ENCODE measurements at regions not wholly inside any gene's neighbourhood (a gene's known extent, or its start where the extent isn't known, plus 50 kb on each side); places are given as distances from the start of the nearest gene placed in this dataset.

DNA sequence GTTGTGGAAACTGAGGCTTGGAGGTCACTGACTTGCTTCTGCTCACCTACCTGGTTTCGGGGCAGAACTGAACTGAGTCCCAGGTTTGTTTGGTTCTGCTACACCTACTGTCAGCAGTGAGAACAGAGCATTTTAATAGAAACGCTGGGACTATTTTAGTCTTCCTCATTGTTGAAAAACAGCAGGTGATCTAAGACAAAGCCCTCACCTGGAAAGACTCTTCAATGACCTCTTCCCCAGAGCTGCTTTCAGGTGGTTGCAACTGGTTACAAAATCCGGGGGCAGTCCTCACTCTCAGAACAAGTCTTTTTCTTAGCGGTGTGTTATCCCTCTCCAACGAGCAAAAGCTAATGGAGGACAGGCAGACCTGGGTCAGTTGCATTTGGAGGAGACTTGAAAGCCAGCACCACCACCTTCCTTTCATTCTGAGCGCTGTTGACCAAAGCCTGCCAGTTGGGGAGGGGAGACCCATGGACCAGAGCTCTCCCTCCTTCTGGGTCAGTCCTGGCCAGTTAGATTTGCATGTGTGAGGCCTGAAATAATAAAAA, 217.0 kb downstream of the NCK2 start:
- CTCF ChIA-PET = interaction anchor here (1.1 to 1.7 kb wide), 2 partner anchors 384 to 385 kb away, joined by 3 to 4 read pairs; no protein-coding TSS in a partner anchor
- no peak for TF ChIP-seq EZH2 (IDR thresholded peaks at IDR 0.05; ENCODE audit: borderline replicate concordance, insufficient read depth, low read depth, low read length, poor library complexity, severe bottlenecking)
- TF ChIP-seq, protein P1, sequence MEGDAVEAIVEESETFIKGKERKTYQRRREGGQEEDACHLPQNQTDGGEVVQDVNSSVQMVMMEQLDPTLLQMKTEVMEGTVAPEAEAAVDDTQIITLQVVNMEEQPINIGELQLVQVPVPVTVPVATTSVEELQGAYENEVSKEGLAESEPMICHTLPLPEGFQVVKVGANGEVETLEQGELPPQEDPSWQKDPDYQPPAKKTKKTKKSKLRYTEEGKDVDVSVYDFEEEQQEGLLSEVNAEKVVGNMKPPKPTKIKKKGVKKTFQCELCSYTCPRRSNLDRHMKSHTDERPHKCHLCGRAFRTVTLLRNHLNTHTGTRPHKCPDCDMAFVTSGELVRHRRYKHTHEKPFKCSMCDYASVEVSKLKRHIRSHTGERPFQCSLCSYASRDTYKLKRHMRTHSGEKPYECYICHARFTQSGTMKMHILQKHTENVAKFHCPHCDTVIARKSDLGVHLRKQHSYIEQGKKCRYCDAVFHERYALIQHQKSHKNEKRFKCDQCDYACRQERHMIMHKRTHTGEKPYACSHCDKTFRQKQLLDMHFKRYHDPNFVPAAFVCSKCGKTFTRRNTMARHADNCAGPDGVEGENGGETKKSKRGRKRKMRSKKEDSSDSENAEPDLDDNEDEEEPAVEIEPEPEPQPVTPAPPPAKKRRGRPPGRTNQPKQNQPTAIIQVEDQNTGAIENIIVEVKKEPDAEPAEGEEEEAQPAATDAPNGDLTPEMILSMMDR (IDR thresholded peaks at IDR 0.05) = no peak
- Histone ChIP-seq H3K36me3 (replicated peaks in 1 of 2; ENCODE audit: control extremely low read depth in 1 of 2, control insufficient read depth in 1 of 2, extremely low read depth in 1 of 2, insufficient read depth in 2 of 2, low read length in 1 of 2) (no peaks in the 10 kb centered on the region), H3K4me1 (ENCODE audit: control insufficient read depth in 2 of 2, insufficient read depth in 2 of 2, low read length in 2 of 2) (no peaks in the 10 kb centered on the region), H3K4me2 (replicated peaks; ENCODE audit: low read depth, low read length, poor library complexity, severe bottlenecking) (no peak overlapping the region), H3K27me3 (replicated peaks in 1 of 4; ENCODE audit: control extremely low read depth in 1 of 4, control insufficient read depth in 3 of 4, insufficient read depth in 4 of 4, low read length in 3 of 4) (no peaks in the 10 kb centered on the region), H4K20me1 (ENCODE audit: control insufficient read depth, insufficient read depth, low read length, poor library complexity, severe bottlenecking) (no peaks in the 10 kb centered on the region), H3K9me3 (ENCODE audit: control extremely low read depth in 1 of 3, control insufficient read depth in 2 of 3, insufficient read depth in 1 of 3, low read length in 2 of 3) (peaks cover 0 to 14% (median 0%) of the 10 kb centered on the region in 3 donors), H3K79me2 (ENCODE audit: control insufficient read depth, insufficient read depth, low read length) (no peaks in the 10 kb centered on the region), H3K27ac (ENCODE audit: low read length in 2 of 2) (no peak overlapping the region), H3K4me3 (ENCODE audit: control extremely low read depth in 1 of 5, extremely low read depth in 1 of 5, insufficient read depth in 1 of 5, low read depth in 2 of 5, low read length in 4 of 5) (no peak overlapping the region), H2AFZ (ENCODE audit: insufficient read depth, low read depth, low read length, poor library complexity, severe bottlenecking) (no peak overlapping the region), H3K9ac (ENCODE audit: low read length) (no peak overlapping the region)
- ATAC-seq (ENCODE audit: low read depth) = no peak
- DNase-seq = no peak
- Mint-ChIP-seq H3K27me3 (peaks cover 4% of the 10 kb centered on the region), H3K27ac (no peak overlapping the region), H3K4me1 (no peaks in the 10 kb centered on the region), H3K9me3 (ENCODE audit: insufficient read depth) (no peaks in the 10 kb centered on the region), H3K4me3 (no peak overlapping the region)
- intact Hi-C loops (cut with micrococcal nuclease) = no loop called here
- 93% methylated on average over 3 of the region's 6 CpGs for WGBS (ENCODE audit: insufficient coverage)
- POLR2A ChIA-PET = no interaction called here

DNA sequence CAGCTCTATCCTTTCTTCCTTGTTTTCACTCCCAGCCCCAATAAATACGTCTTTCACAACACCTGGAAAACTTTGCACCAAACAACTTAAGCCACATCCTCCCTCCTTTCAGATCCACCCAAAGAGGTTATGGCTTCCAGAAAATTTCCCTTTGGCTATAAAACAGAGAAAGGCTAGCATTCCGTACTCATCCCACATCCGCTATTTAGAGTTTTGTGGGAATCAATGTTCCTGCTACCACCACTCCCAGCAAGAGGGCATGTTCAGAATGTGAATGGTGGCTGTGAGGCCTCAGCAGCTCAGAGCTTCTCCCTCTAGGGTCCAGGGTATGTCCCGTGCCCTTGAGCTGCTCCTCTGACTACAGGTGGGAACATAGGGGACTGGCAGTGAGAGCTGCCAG, 214.6 kb downstream of the NCK2 start:
- no peak overlapping the region for H3K27ac ChIP-seq (ENCODE audit: low read length in 2 of 2)
- peaks cover 8% of the 10 kb centered on the region for H3K27me3 Mint-ChIP-seq
- no peak overlapping the region for H3K9ac ChIP-seq (ENCODE audit: low read length)
- no peaks in the 10 kb centered on the region for H4K20me1 ChIP-seq (ENCODE audit: control insufficient read depth, insufficient read depth, low read length, poor library complexity, severe bottlenecking)
- H3K4me3 ChIP-seq (ENCODE audit: control extremely low read depth in 1 of 5, extremely low read depth in 1 of 5, insufficient read depth in 1 of 5, low read depth in 2 of 5, low read length in 4 of 5) = no peak overlapping the region
- H3K27ac Mint-ChIP-seq = no peak overlapping the region
- WGBS (ENCODE audit: insufficient coverage) = 91% methylated on average over 2 of the region's 4 CpGs
- no peaks in the 10 kb centered on the region for H3K79me2 ChIP-seq (ENCODE audit: control insufficient read depth, insufficient read depth, low read length)
- H3K4me1 Mint-ChIP-seq = no peaks in the 10 kb centered on the region
- H3K27me3 ChIP-seq (replicated peaks in 1 of 4; ENCODE audit: control extremely low read depth in 1 of 4, control insufficient read depth in 3 of 4, insufficient read depth in 4 of 4, low read length in 3 of 4) = no peaks in the 10 kb centered on the region
- ATAC-seq (ENCODE audit: low read depth) = no peak
- intact Hi-C loops (cut with micrococcal nuclease) = no loop called here
- H3K36me3 ChIP-seq (replicated peaks in 1 of 2; ENCODE audit: control extremely low read depth in 1 of 2, control insufficient read depth in 1 of 2, extremely low read depth in 1 of 2, insufficient read depth in 2 of 2, low read length in 1 of 2) = no peaks in the 10 kb centered on the region
- no peaks in the 10 kb centered on the region for H3K4me1 ChIP-seq (ENCODE audit: control insufficient read depth in 2 of 2, insufficient read depth in 2 of 2, low read length in 2 of 2)
- H3K9me3 Mint-ChIP-seq (ENCODE audit: insufficient read depth) = no peaks in the 10 kb centered on the region
- H3K4me3 Mint-ChIP-seq = no peak overlapping the region
- CTCF ChIA-PET = no interaction called here
- no peak overlapping the region for H2AFZ ChIP-seq (ENCODE audit: insufficient read depth, low read depth, low read length, poor library complexity, severe bottlenecking)
- H3K4me2 ChIP-seq (replicated peaks; ENCODE audit: low read depth, low read length, poor library complexity, severe bottlenecking) = no peak overlapping the region
- POLR2A ChIA-PET = no interaction called here
- no peak for TF ChIP-seq EZH2 (IDR thresholded peaks at IDR 0.05; ENCODE audit: borderline replicate concordance, insufficient read depth, low read depth, low read length, poor library complexity, severe bottlenecking)
- TF ChIP-seq, protein P1 (IDR thresholded peaks at IDR 0.05) = no peak
- peaks cover 0 to 8% (median 0%) of the 10 kb centered on the region in 3 donors for H3K9me3 ChIP-seq (ENCODE audit: control extremely low read depth in 1 of 3, control insufficient read depth in 2 of 3, insufficient read depth in 1 of 3, low read length in 2 of 3)
- no peak for DNase-seq
